NCI-H2107 treated with DMSO at 0.1 percent for 48 hours (cell line): ENCODE measurements at regions not wholly inside any gene's neighbourhood (a gene's known extent, or its start where the extent isn't known, plus 50 kb on each side); places are given as distances from the start of the nearest gene placed in this dataset.
A peak's percentile ranks its signal among the peaks of the same experiment; 100 is the strongest.

Experiments used
- DNase-seq: peaks from one replicate; lab custom pipeline; 2025; ENCODE audit not compliant: unreplicated experiment; lab: John Stamatoyannopoulos, UW

GRCh38 chr1:110765640-110766335 lies 91.0 kb upstream of the KCNA3 start:
- DNase-seq = peak; percentile 80

GRCh38 chr1:110763149-110763548 lies 88.4 kb upstream of the KCNA3 start:
- no peak for DNase-seq

GRCh38 chr1:110760321-110760720 lies 85.6 kb upstream of the KCNA3 start:
- no peak for DNase-seq

GRCh38 chr1:110756506-110756905 lies 81.8 kb upstream of the KCNA3 start:
- peak; percentile 93 for DNase-seq

- no peak for DNase-seq
These were observed 78.4 kb upstream of the KCNA3 start for GRCh38 chr1:110752941-110753725.

- no peak for DNase-seq
These were observed 75.8 kb upstream of the KCNA3 start for GRCh38 chr1:110750562-110750961.

- DNase-seq = peak; percentile 13
These were observed 75.2 kb upstream of the KCNA3 start for GRCh38 chr1:110749960-110750359.

GRCh38 chr1:110746644-110747259 lies 72.0 kb upstream of the KCNA3 start:
- DNase-seq = no peak

- no peak for DNase-seq
These were observed 68.7 kb upstream of the KCNA3 start for GRCh38 chr1:110743397-110743796.

GRCh38 chr1:110736900-110737605 lies 62.3 kb upstream of the KCNA3 start:
- no peak for DNase-seq

- no peak for DNase-seq
These were observed 59.5 kb upstream of the KCNA3 start for GRCh38 chr1:110734133-110734680.

- no peak for DNase-seq
These were observed 56.8 kb upstream of the KCNA3 start for GRCh38 chr1:110731529-110731928.

- DNase-seq = no peak
These were observed 53.8 kb upstream of the KCNA3 start for GRCh38 chr1:110728388-110729001.

- DNase-seq = no peak
These were observed 52.5 kb upstream of the KCNA3 start for GRCh38 chr1:110727246-110727645.

GRCh38 chr1:110726755-110727154 lies 52.0 kb upstream of the KCNA3 start:
- DNase-seq = no peak
